ENCODE measurements at regions not wholly inside any gene's neighbourhood (a gene's known extent, or its start where the extent isn't known, plus 50 kb on each side); places are given as distances from the start of the nearest gene placed in this dataset.

GRCh38 chr9:30116673-30117217 lies 2267.7 kb upstream of the ACO1 start:
- ATAC-seq (no peak), DNase-seq (no peak)
- Histone ChIP-seq H3K27ac (no peak overlapping the region), H3K4me3 (no peak overlapping the region), H3K27me3 (no peaks in the 10 kb centered on the region), H3K9me3 (peaks cover 0 to 4% of the 10 kb centered on the region in 2 donors), H3K4me1 (no peaks in the 10 kb centered on the region), H3K36me3 (no peaks in the 10 kb centered on the region)
- intact Hi-C loops (cut with DNase I), result no loop called here
- no peak for TF ChIP-seq CTCF (IDR thresholded peaks at IDR 0.05)

GRCh38 chr9:30120666-30121065 lies 2263.8 kb upstream of the ACO1 start:
- ATAC-seq (no peak), DNase-seq (no peak)
- Histone ChIP-seq H3K4me3 (no peak overlapping the region), H3K36me3 (no peaks in the 10 kb centered on the region), H3K27ac (no peak overlapping the region), H3K27me3 (no peaks in the 10 kb centered on the region), H3K9me3 (no peaks in the 10 kb centered on the region), H3K4me1 (no peaks in the 10 kb centered on the region)
- TF ChIP-seq CTCF (IDR thresholded peaks at IDR 0.05), result no peak
- intact Hi-C loops (cut with DNase I), result no loop called here

GRCh38 chr9:30121611-30122010 lies 2262.8 kb upstream of the ACO1 start:
- TF ChIP-seq CTCF (IDR thresholded peaks at IDR 0.05), result no peak
- H3K36me3 ChIP-seq, result no peaks in the 10 kb centered on the region
- H3K27ac ChIP-seq, result no peak overlapping the region
- ATAC-seq (no peak), DNase-seq (no peak)
- intact Hi-C loops (cut with DNase I), result no loop called here
- no peaks in the 10 kb centered on the region for H3K9me3 ChIP-seq
- no peak overlapping the region for H3K4me3 ChIP-seq
- no peaks in the 10 kb centered on the region for H3K4me1 ChIP-seq
- H3K27me3 ChIP-seq, result no peaks in the 10 kb centered on the region

- no peak for DNase-seq
- no peak for TF ChIP-seq CTCF (IDR thresholded peaks at IDR 0.05)
- H3K4me3 ChIP-seq, result no peak overlapping the region
These were observed 2258.6 kb upstream of the ACO1 start for GRCh38 chr9:30125881-30126280.

GRCh38 chr9:30127371-30127770 lies 2257.1 kb upstream of the ACO1 start:
- no peak for TF ChIP-seq CTCF (IDR thresholded peaks at IDR 0.05)
- H3K4me3 ChIP-seq, result no peak overlapping the region
- no peaks in the 10 kb centered on the region for H3K4me1 ChIP-seq
- no peaks in the 10 kb centered on the region for H3K9me3 ChIP-seq
- intact Hi-C loops (cut with DNase I), result no loop called here
- no peak overlapping the region for H3K27ac ChIP-seq
- H3K36me3 ChIP-seq, result no peaks in the 10 kb centered on the region
- DNase-seq (no peak), ATAC-seq (no peak)
- no peaks in the 10 kb centered on the region for H3K27me3 ChIP-seq

More at GRCh38 chr9:30125881-30126280, 2258.6 kb upstream of the ACO1 start:
- intact Hi-C loops (cut with DNase I), result no loop called here
- no peaks in the 10 kb centered on the region for H3K4me1 ChIP-seq
- ATAC-seq, result no peak
- no peaks in the 10 kb centered on the region for H3K27me3 ChIP-seq
- no peaks in the 10 kb centered on the region for H3K9me3 ChIP-seq
- no peak overlapping the region for H3K27ac ChIP-seq
- H3K36me3 ChIP-seq, result no peaks in the 10 kb centered on the region
